ENCODE measurements at regions not wholly inside any gene's neighbourhood (a gene's known extent, or its start where the extent isn't known, plus 50 kb on each side); places are given as distances from the start of the nearest gene placed in this dataset.

DNA sequence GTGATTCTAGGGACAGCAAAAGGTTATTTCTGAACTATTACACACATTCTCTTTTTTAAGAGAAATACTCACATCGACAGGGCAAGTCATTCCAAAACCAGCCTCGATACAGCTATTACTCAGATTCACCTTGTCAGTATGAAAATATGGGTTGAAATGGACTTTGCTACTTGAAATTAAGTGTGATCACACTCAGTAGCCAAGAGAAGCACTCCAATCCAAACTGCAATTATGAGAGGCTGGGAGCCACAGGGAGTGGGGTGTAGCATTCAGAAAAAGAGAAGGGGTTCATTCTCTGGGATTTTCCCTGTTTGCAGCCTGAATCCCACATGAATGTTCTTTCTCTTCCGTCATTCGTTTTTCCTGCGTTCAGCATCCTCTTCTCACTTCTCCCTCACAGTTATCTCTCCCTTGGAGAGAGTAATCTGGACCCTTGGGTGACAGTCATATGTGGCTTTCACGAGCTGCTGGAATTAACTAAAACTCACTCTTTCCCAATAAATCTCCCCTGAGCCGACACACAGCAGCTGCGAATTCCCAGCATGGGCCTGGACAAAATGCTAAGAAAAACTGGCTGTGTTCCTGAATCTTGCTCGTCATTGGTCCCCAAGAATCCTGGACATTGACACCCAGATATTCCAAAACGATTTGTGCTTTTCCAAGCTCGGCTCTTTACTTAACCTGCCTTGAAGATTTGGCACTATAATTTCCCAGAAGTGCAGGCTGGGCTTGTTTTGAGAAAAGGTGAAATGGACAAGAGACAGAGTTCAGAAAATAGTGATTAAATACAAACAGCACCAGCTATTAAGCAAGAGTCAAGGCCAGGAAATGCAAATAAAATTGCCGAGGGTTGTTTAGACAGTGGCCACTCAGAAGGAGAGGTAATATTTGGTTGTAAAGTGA, 199.5 kb upstream of the PLEKHG7 start:
- peak; percentile 4 to 14 for DNase-seq
- TF ChIP-seq, protein P1, sequence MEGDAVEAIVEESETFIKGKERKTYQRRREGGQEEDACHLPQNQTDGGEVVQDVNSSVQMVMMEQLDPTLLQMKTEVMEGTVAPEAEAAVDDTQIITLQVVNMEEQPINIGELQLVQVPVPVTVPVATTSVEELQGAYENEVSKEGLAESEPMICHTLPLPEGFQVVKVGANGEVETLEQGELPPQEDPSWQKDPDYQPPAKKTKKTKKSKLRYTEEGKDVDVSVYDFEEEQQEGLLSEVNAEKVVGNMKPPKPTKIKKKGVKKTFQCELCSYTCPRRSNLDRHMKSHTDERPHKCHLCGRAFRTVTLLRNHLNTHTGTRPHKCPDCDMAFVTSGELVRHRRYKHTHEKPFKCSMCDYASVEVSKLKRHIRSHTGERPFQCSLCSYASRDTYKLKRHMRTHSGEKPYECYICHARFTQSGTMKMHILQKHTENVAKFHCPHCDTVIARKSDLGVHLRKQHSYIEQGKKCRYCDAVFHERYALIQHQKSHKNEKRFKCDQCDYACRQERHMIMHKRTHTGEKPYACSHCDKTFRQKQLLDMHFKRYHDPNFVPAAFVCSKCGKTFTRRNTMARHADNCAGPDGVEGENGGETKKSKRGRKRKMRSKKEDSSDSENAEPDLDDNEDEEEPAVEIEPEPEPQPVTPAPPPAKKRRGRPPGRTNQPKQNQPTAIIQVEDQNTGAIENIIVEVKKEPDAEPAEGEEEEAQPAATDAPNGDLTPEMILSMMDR (IDR thresholded peaks at IDR 0.05): no peak
- no peak for TF ChIP-seq POLR2A (IDR thresholded peaks at IDR 0.05)
- no peak overlapping the region for H3K4me3 ChIP-seq (replicated peaks in 1 of 3)
- WGBS, 2 donors: 49 to 52% methylated on average over 12 of the region's 12 CpGs
- no peaks in the 10 kb centered on the region for H3K36me3 ChIP-seq
- H3K4me1 ChIP-seq: peaks cover 44 to 48% of the 10 kb centered on the region in 2 donors
- H3K9me3 ChIP-seq: no peaks in the 10 kb centered on the region
- intact Hi-C loops (cut with DNase I): no loop called here
- H3K27me3 ChIP-seq: no peaks in the 10 kb centered on the region
- peak overlapping the region; percentile 70 to 77 (median 72) for H3K27ac ChIP-seq

DNA sequence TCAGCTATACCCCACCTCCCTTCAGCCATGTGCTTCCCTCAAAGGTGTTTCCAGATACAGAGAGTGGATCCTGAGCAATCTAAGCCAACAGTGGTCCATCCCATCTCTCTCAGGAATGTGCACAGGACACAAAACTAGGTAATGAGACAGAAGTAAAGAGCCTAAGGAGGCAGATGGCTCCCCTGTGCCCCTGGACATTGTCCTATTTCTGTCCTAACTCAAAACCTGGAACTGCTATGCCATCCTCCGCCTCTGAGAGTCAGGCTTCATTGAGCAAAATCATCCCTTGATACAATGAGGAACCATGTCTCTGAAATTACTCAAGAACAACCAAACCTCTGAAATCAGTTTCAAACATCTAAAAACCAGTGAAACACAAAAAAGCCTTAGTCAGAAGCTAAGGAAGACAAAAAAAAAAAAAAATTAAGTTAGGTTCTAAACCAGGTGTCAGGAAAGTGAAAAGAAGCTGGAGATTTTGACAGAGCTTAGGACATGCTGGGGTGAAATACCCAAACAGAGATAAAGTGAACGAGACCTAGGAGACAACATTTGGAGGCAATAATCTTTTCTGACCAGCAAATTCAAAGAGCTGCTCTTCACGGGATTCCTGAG, 200.3 kb upstream of the PLEKHG7 start:
- intact Hi-C loops (cut with DNase I): no loop called here
- WGBS, 2 donors: 84 to 88% methylated on average over 3 of the region's 3 CpGs

DNA sequence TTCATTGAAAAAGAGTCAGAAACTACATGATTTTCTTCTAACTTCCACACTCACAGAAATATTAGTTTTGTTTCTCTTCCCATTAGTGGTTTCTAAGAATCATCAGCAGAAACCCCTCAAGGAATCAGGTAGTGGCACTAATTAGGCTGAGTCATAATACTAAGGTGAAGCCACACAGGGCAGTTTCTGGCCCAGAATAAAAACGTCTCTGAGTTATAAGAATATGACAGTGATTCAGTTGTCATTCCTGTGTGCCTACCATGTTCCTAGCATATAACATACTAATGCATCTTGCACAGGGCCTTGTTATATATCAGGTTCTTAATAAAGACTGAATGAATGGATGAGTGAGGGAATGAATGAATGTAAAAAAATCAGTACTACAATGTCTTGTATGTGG, 206.0 kb upstream of the PLEKHG7 start:
- Histone ChIP-seq H3K9me3 (no peaks in the 10 kb centered on the region), H3K36me3 (no peaks in the 10 kb centered on the region), H3K27ac (no peak overlapping the region), H3K4me1 (no peaks in the 10 kb centered on the region), H3K4me3 (replicated peaks in 1 of 3) (no peak overlapping the region), H3K27me3 (no peaks in the 10 kb centered on the region)
- TF ChIP-seq POLR2A (IDR thresholded peaks at IDR 0.05): no peak
- TF ChIP-seq, protein P1 (IDR thresholded peaks at IDR 0.05): no peak
- no peak for DNase-seq
- intact Hi-C loops (cut with DNase I): no loop called here
- 70 to 76% methylated on average over 1 of the region's 1 CpG for WGBS, 2 donors

More for the DNA sequence above, 200.3 kb upstream of the PLEKHG7 start:
- TF ChIP-seq POLR2A (IDR thresholded peaks at IDR 0.05): no peak
- TF ChIP-seq, protein P1 (IDR thresholded peaks at IDR 0.05): peak in 2 of 6 experiments; percentile 12 to 25
- Histone ChIP-seq H3K4me3 (replicated peaks in 1 of 3) (no peak overlapping the region), H3K9me3 (no peaks in the 10 kb centered on the region), H3K4me1 (peaks cover 44 to 48% of the 10 kb centered on the region in 2 donors), H3K27me3 (no peaks in the 10 kb centered on the region), H3K27ac (peak overlapping the region; percentile 70 to 77 (median 72)), H3K36me3 (no peaks in the 10 kb centered on the region)
- peak in 1 of 2 donors; percentile 5 for DNase-seq

DNA sequence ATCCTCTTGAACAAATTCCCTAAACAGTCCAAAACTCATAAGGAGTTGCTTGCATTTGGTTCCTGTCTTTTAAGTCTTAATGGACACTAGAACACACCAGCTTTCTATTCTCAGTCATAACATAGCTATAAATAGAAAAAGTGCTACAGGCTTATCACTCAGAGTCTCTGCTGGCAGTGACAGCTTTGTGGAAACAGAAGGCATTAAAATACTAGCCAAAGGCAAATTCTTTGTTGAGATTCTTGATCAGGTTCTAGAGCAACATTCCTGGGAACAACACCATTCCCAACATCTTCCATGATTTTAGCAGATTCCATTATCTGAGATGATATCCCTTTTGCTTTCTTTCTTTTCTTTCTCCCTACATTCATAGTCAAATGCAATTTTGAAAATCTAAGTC, 207.7 kb upstream of the PLEKHG7 start:
- no peak for DNase-seq
- Histone ChIP-seq H3K9me3 (no peaks in the 10 kb centered on the region), H3K27me3 (no peaks in the 10 kb centered on the region), H3K36me3 (no peaks in the 10 kb centered on the region), H3K4me3 (replicated peaks in 1 of 3) (no peak overlapping the region), H3K27ac (no peak overlapping the region), H3K4me1 (no peaks in the 10 kb centered on the region)
- TF ChIP-seq POLR2A (IDR thresholded peaks at IDR 0.05): no peak
- TF ChIP-seq, protein P1 (IDR thresholded peaks at IDR 0.05): no peak
- intact Hi-C loops (cut with DNase I): no loop called here

DNA sequence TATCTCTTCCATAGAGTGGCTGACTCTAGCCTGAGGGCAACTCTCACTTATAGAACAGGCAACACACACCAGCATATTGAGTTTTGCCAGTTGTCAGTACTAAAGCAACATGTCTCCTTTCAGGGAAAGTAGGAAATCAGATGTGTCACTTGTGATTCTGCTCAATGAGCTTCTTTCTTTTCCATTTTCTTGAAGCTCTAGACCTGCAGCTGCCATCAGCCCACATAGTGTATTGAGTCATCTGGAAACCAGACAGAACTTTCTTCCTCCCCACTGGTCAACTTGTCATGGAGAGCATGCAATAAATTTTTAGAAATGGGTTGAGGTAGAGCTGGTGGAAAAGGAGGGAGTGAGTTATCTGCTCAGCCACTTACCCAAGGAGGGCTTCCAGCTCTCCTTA, 209.0 kb upstream of the PLEKHG7 start:
- intact Hi-C loops (cut with DNase I): no loop called here
- no peak for TF ChIP-seq POLR2A (IDR thresholded peaks at IDR 0.05)
- TF ChIP-seq, protein P1 (IDR thresholded peaks at IDR 0.05): no peak
- no peak overlapping the region for H3K27ac ChIP-seq
- H3K36me3 ChIP-seq: no peaks in the 10 kb centered on the region
- no peaks in the 10 kb centered on the region for H3K4me1 ChIP-seq
- H3K9me3 ChIP-seq: no peaks in the 10 kb centered on the region
- H3K4me3 ChIP-seq (replicated peaks in 1 of 3): no peak overlapping the region
- no peaks in the 10 kb centered on the region for H3K27me3 ChIP-seq
- DNase-seq: no peak

Data from thyroid gland (tissue), 4 donors.